K562 (cell line): ENCODE measurements at regions not wholly inside any gene's neighbourhood (a gene's known extent, or its start where the extent isn't known, plus 50 kb on each side); places are given as distances from the start of the nearest gene placed in this dataset.

Source experiments
- ATAC-seq: fragments of 200-7000 bp; cut with Tn5 transposase; 3 replicates; pipeline ENCODE4 v1.9.1; 2020; ENCODE audit warnings: moderate library complexity
- BruUV-seq: library from RNA; stranded (reverse); fragments of 400-500 nt; replicated peaks from 2 replicates; lab custom pipeline; 2021; lab: Mats Ljungman, UMichigan
- CTCF ChIA-PET: fragments of 300-600 bp; formaldehyde crosslinking; extraction: SDS; loops from one replicate; lab custom pipeline; 2021; ENCODE audit warnings: low intra/inter-chr PET ratio; lab: Yijun Ruan, JAX
- POLR2A ChIA-PET: fragments of 300-600, 350-650 bp; sonication (Branson Sonifier 250); formaldehyde crosslinking; extraction: SDS; loops from one replicate; lab custom pipeline; 2021; ENCODE audit warnings: antibody characterized with exemption, inconsistent platforms; lab: Yijun Ruan, JAX
- DNase-seq, 4 experiments: peaks; one replicate each; pipeline versions ENCODE4 v3.0.0 to v3.0.0-alpha.2; 2011 to 2018; ENCODE audit warnings: low spot score in 3 of 4, mixed read lengths in 3 of 4; ENCODE audit errors: extremely low read depth in 1 of 4
- FAIRE-seq: peaks from 2 replicates; lab custom pipeline; 2011; peaks lifted over from hg19 to GRCh38; lab: Jason Lieb, UNC
- H2AFZ ChIP-seq: 2 replicates; pipeline ENCODE4 v1.6.0; 2011; ENCODE audit warnings: low read depth, low read length, control low read depth, inconsistent platforms
- H3K27ac ChIP-seq: fragments of 200-600 bp; 3 replicates; pipeline ENCODE4 v1.8.0; 2011; ENCODE audit warnings: low read depth, mild to moderate bottlenecking, control low read depth, inconsistent platforms, low read length, moderate library complexity, mixed read lengths; ENCODE audit errors: extremely low read depth
- H3K27me3 ChIP-seq, 2 experiments: fragments of 300-600 bp in 1 of 2; 2 replicates in 1 of 2; 3 replicates in 1 of 2; pipeline versions ENCODE4 v1.6.0 to v1.8.0; 2011; ENCODE audit warnings: inconsistent platforms in 2 of 2, low read length in 2 of 2, mild to moderate bottlenecking in 1 of 2, mixed read lengths in 1 of 2, moderate library complexity in 1 of 2; ENCODE audit not compliant: control insufficient read depth in 2 of 2, insufficient read depth in 2 of 2
- H3K36me3 ChIP-seq: fragments of 300-600 bp; 3 replicates; pipeline ENCODE4 v1.8.0; 2011; ENCODE audit warnings: mild to moderate bottlenecking, low read length, inconsistent platforms; ENCODE audit not compliant: control insufficient read depth, insufficient read depth
- H3K4me1 ChIP-seq, 2 experiments: fragments of 200-600 bp in 1 of 2; replicated peaks in 1 of 2; 2 replicates in 1 of 2; 3 replicates in 1 of 2; pipeline versions ENCODE4 v1.5.1 to v1.8.0; 2011; ENCODE audit warnings: inconsistent platforms in 2 of 2, low read length in 2 of 2, mild to moderate bottlenecking in 1 of 2, mixed read lengths in 1 of 2, moderate library complexity in 1 of 2; ENCODE audit not compliant: control insufficient read depth in 2 of 2, insufficient read depth in 2 of 2
- H3K4me2 ChIP-seq: 2 replicates; pipeline ENCODE4 v1.6.1; 2011; ENCODE audit warnings: low read length, control low read depth, inconsistent platforms, mixed read lengths; ENCODE audit not compliant: insufficient read depth
- H3K4me3 ChIP-seq: fragments of 200-600 bp; sonication (generic), shearing (Covaris generic); 2 replicates; pipeline ENCODE4 v1.5.1; 2016; ENCODE audit warnings: control low read depth, inconsistent platforms
- H3K79me2 ChIP-seq: fragments of 200-600 bp; 3 replicates; pipeline ENCODE4 v1.8.0; 2011; ENCODE audit warnings: low read length, inconsistent platforms; ENCODE audit not compliant: control insufficient read depth, insufficient read depth
- H3K9ac ChIP-seq, 2 experiments: 2 replicates each; pipeline versions ENCODE4 v1.6.0 to v1.6.1; 2011; ENCODE audit warnings: low read depth in 2 of 2, low read length in 2 of 2, control low read depth in 1 of 2, inconsistent platforms in 1 of 2, mild to moderate bottlenecking in 1 of 2, mixed read lengths in 1 of 2; ENCODE audit not compliant: insufficient read depth in 1 of 2
- H3K9me1 ChIP-seq: one replicate; pipeline ENCODE4 v1.6.0; 2011; ENCODE audit warnings: inconsistent platforms, mild to moderate bottlenecking, low read length, moderate library complexity; ENCODE audit not compliant: control insufficient read depth, insufficient read depth
- H3K9me3 ChIP-seq: replicated peaks from 2 replicates; pipeline ENCODE4 v1.5.1; 2011; ENCODE audit warnings: low read depth, low read length, inconsistent platforms; ENCODE audit not compliant: control insufficient read depth, insufficient read depth
- H4K20me1 ChIP-seq: replicated peaks from 2 replicates; pipeline ENCODE4 v1.6.1; 2011; ENCODE audit warnings: low read length, inconsistent platforms, mixed read lengths; ENCODE audit not compliant: control insufficient read depth, insufficient read depth
- BRCA1 ChIP-seq, 2 experiments: fragments of 450-650 bp in 1 of 2; sonication (generic) in 1 of 2; formaldehyde crosslinking in 1 of 2; IDR thresholded peaks; 2 replicates each; pipeline versions ENCODE4 v1.5.0 to v1.6.1; 2017 to 2020; ENCODE audit warnings: mild to moderate bottlenecking in 1 of 2, missing genetic modification reagents in 1 of 2
- CHCHD3 ChIP-seq: fragments of 250-450 bp; sonication (Bioruptor Pico); IDR thresholded peaks from 2 replicates; pipeline ENCODE4 v2.1.2; 2022; ENCODE audit warnings: mild to moderate bottlenecking
- ELF2 ChIP-seq: fragments of 250-450 bp; sonication (Bioruptor Pico); IDR thresholded peaks from 2 replicates; pipeline ENCODE4 v1.5.0; 2021; ENCODE audit warnings: mild to moderate bottlenecking
- HBP1 ChIP-seq: fragments of 450-650 bp; formaldehyde crosslinking; IDR thresholded peaks from 2 replicates; pipeline ENCODE4 v1.4.0; 2022; ENCODE audit warnings: missing genetic modification characterization
- NRF1 ChIP-seq, 2 experiments: fragments of 450-650 bp; IDR thresholded peaks in 1 of 2; conservative IDR thresholded peaks in 1 of 2; 2 replicates each; pipeline ENCODE4 v1.6.1; 2014; ENCODE audit warnings: mild to moderate bottlenecking in 2 of 2
- PCBP1 ChIP-seq: fragments of 200-400 bp; formaldehyde crosslinking; IDR thresholded peaks from 2 replicates; pipeline ENCODE4 v1.6.1; 2018; ENCODE audit warnings: mild to moderate bottlenecking, low read depth, low read length; ENCODE audit not compliant: poor library complexity, severe bottlenecking
- PRPF4 ChIP-seq: fragments of 200-400 bp; formaldehyde crosslinking; IDR thresholded peaks from one replicate; pipeline ENCODE4 v1.6.1; 2017; ENCODE audit warnings: low read length, low read depth, mild to moderate bottlenecking; ENCODE audit not compliant: insufficient read depth, poor library complexity, severe bottlenecking
- RCOR1 ChIP-seq, 2 experiments: IDR thresholded peaks; 2 replicates each; pipeline ENCODE4 v1.6.1; 2012; ENCODE audit warnings: low read depth in 2 of 2, low read length in 2 of 2, borderline replicate concordance in 1 of 2, improper control_type of control experiment in 1 of 2
- XRCC3 ChIP-seq: fragments of 450-650 bp; IDR thresholded peaks from 2 replicates; pipeline ENCODE4 v1.6.1; 2017; ENCODE audit warnings: mild to moderate bottlenecking, moderate library complexity
- ZKSCAN3 ChIP-seq: fragments of 250-450 bp; sonication (Bioruptor Pico); IDR thresholded peaks from 2 replicates; pipeline ENCODE4 v1.4.0; 2020
- ZNF121 ChIP-seq: sonication (generic); formaldehyde crosslinking; conservative IDR thresholded peaks from 2 replicates; pipeline ENCODE4 v1.8.0; 2022; ENCODE audit warnings: missing genetic modification reagents
- ZNF384 ChIP-seq: IDR thresholded peaks from 2 replicates; pipeline ENCODE4 v1.6.1; 2012; ENCODE audit warnings: low read depth, low read length, improper control_type of control experiment
- ZNF408 ChIP-seq: fragments of 250-450 bp; sonication (Bioruptor Pico); IDR thresholded peaks from 2 replicates; pipeline ENCODE4 v1.4.0; 2020; ENCODE audit warnings: low read depth, mild to moderate bottlenecking, moderate library complexity
- WGBS: fragments of 100-300 bp; shearing (Covaris generic); methylation state at CpG from one replicate; pipeline ENCODE4 v1.1.6; 2016; ENCODE audit warnings: low coverage, mixed read lengths; ENCODE audit not compliant: insufficient coverage; ENCODE audit errors: missing lambda C conversion rate; 5-methylcytosine and 5-hydroxymethylcytosine counted together
- in situ Hi-C: fragments of 300-500 bp; cut with MboI; formaldehyde crosslinking; loops from 4 replicates; pipeline ENCODE4 v1.15.0; 2018; ENCODE audit warnings: inconsistent platforms, mixed read lengths
- intact Hi-C: fragments of 100-400 bp; cut with micrococcal nuclease; formaldehyde crosslinking; loops from 2 replicates; pipeline ENCODE4 v1.14.2; 2022
- TF ChIP-seq, protein P1 (sequence below): sonication (generic); formaldehyde crosslinking; IDR thresholded peaks from 2 replicates; pipeline ENCODE4 v1.8.1; 2023; ENCODE audit warnings: mild to moderate bottlenecking, missing genetic modification reagents

GRCh38 chr10:58104351-58104751, 163.3 kb downstream of the IPMK start:
- H2AFZ ChIP-seq: no peak overlapping the region
- no peak overlapping the region for H3K4me3 ChIP-seq
- no peak overlapping the region for H3K27ac ChIP-seq
- CTCF ChIA-PET: no interaction called here
- H3K4me2 ChIP-seq: no peak overlapping the region
- H3K79me2 ChIP-seq: no peaks in the 10 kb centered on the region
- POLR2A ChIA-PET: no interaction called here
- FAIRE-seq (no peak), DNase-seq (no peak), ATAC-seq (no peak)
- no TSS peak for BruUV-seq
- H3K9me3 ChIP-seq: no peaks in the 10 kb centered on the region
- no peaks in the 10 kb centered on the region for H3K4me1 ChIP-seq
- no peaks in the 10 kb centered on the region for H3K27me3 ChIP-seq
- in situ Hi-C loops: no loop called here
- no peak overlapping the region for H3K9ac ChIP-seq
- no peaks in the 10 kb centered on the region for H4K20me1 ChIP-seq
- H3K9me1 ChIP-seq: no peaks in the 10 kb centered on the region
- no peaks in the 10 kb centered on the region for H3K36me3 ChIP-seq
- TF ChIP-seq BRCA1 (IDR thresholded peaks at IDR 0.05) (no peak), BRCA1 (CRISPR knock-in tag; IDR thresholded peaks at IDR 0.05) (no peak), ZNF384 (no peak), RCOR1 (IDR thresholded peaks at IDR 0.05; ENCODE audit: borderline replicate concordance in 1 of 2, low read depth in 2 of 2, low read length in 2 of 2) (no peak)
- intact Hi-C loops: no loop called here

- intact Hi-C loops (no loop called here), in situ Hi-C loops (no loop called here)
- FAIRE-seq: no peak
- TF ChIP-seq XRCC3: no peak
- no peak for TF ChIP-seq HBP1 (CRISPR knock-in tag)
- TF ChIP-seq, protein P1, sequence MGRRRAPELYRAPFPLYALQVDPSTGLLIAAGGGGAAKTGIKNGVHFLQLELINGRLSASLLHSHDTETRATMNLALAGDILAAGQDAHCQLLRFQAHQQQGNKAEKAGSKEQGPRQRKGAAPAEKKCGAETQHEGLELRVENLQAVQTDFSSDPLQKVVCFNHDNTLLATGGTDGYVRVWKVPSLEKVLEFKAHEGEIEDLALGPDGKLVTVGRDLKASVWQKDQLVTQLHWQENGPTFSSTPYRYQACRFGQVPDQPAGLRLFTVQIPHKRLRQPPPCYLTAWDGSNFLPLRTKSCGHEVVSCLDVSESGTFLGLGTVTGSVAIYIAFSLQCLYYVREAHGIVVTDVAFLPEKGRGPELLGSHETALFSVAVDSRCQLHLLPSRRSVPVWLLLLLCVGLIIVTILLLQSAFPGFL (CRISPR knock-in tag): no peak
- no peak for TF ChIP-seq CHCHD3 (CRISPR knock-in tag)
- TF ChIP-seq PCBP1: no peak
- TF ChIP-seq ELF2 (CRISPR knock-in tag): no peak
- TF ChIP-seq ZNF121 (CRISPR knock-in tag): no peak
- no peak for TF ChIP-seq PRPF4
- no peak for TF ChIP-seq NRF1 (conservative IDR thresholded peaks at IDR 0.05 in 1 of 2, IDR thresholded peaks at IDR 0.05 in 1 of 2)
- TF ChIP-seq ZNF408: no peak
- TF ChIP-seq ZKSCAN3 (CRISPR knock-in tag): no peak
- ATAC-seq: no peak
- no peaks in the 10 kb centered on the region for H3K79me2 ChIP-seq
- H3K9me1 ChIP-seq: no peaks in the 10 kb centered on the region
- 2% methylated on average over 7 of the region's 7 CpGs for WGBS
- H4K20me1 ChIP-seq: no peaks in the 10 kb centered on the region
- H3K9ac ChIP-seq: no peak overlapping the region
- no peak overlapping the region for H3K27ac ChIP-seq
- DNase-seq: no peak
- no peaks in the 10 kb centered on the region for H3K4me1 ChIP-seq
- POLR2A ChIA-PET: interaction anchor here (0.9 kb wide), 1 partner anchor 10 kb away, joined by 3 read pairs; no protein-coding TSS in a partner anchor
- BruUV-seq: no TSS peak
- no peak overlapping the region for H3K4me2 ChIP-seq
- no peak overlapping the region for H3K4me3 ChIP-seq
- no peaks in the 10 kb centered on the region for H3K9me3 ChIP-seq
- CTCF ChIA-PET: no interaction called here
- no peaks in the 10 kb centered on the region for H3K27me3 ChIP-seq
- no peaks in the 10 kb centered on the region for H3K36me3 ChIP-seq
- H2AFZ ChIP-seq: no peak overlapping the region
Measured at GRCh38 chr10:58102897-58103296, 164.8 kb downstream of the IPMK start.
